BLaER1 (cell line): ENCODE measurements at regions not wholly inside any gene's neighbourhood (a gene's known extent, or its start where the extent isn't known, plus 50 kb on each side); places are given as distances from the start of the nearest gene placed in this dataset.

Experiments used
- H3K27ac ChIP-seq: shearing (Covaris generic); formaldehyde crosslinking; 2 replicates; pipeline ENCODE4 v1.8.1; 2022
- H3K27me3 ChIP-seq: shearing (Covaris generic); formaldehyde crosslinking; 2 replicates; pipeline ENCODE4 v1.8.1; 2022
- H3K36me3 ChIP-seq: shearing (Covaris generic); formaldehyde crosslinking; 2 replicates; pipeline ENCODE4 v1.8.1; 2022
- H3K4me1 ChIP-seq: shearing (Covaris generic); formaldehyde crosslinking; 2 replicates; pipeline ENCODE4 v1.8.1; 2022
- H3K4me2 ChIP-seq: shearing (Covaris generic); formaldehyde crosslinking; 2 replicates; pipeline ENCODE4 v1.8.1; 2022
- H3K4me3 ChIP-seq: shearing (Covaris generic); formaldehyde crosslinking; 2 replicates; pipeline ENCODE4 v1.8.1; 2022
- H3K9ac ChIP-seq: shearing (Covaris generic); formaldehyde crosslinking; 2 replicates; pipeline ENCODE4 v1.8.1; 2022
- H3K9me3 ChIP-seq: shearing (Covaris generic); formaldehyde crosslinking; 2 replicates; pipeline ENCODE4 v1.8.1; 2022
- H4K20me1 ChIP-seq: shearing (Covaris generic); formaldehyde crosslinking; 2 replicates; pipeline ENCODE4 v1.8.1; 2022
- Cebpa-rat ChIP-seq: shearing (Covaris generic); IDR thresholded peaks from 2 replicates; pipeline ENCODE4 v1.8.1; 2022

- no peak for TF ChIP-seq Cebpa-rat
- no peak overlapping the region for H3K9ac ChIP-seq
- no peak overlapping the region for H3K27ac ChIP-seq
- no peaks in the 10 kb centered on the region for H3K4me1 ChIP-seq
- H3K4me3 ChIP-seq = no peak overlapping the region
- H3K27me3 ChIP-seq = no peaks in the 10 kb centered on the region
- H3K9me3 ChIP-seq = no peaks in the 10 kb centered on the region
- H3K36me3 ChIP-seq = no peaks in the 10 kb centered on the region
- H4K20me1 ChIP-seq = no peaks in the 10 kb centered on the region
- no peak overlapping the region for H3K4me2 ChIP-seq
Observed at GRCh38 chr10:16316733-16317390, 119.9 kb upstream of the PTER start.

DNA sequence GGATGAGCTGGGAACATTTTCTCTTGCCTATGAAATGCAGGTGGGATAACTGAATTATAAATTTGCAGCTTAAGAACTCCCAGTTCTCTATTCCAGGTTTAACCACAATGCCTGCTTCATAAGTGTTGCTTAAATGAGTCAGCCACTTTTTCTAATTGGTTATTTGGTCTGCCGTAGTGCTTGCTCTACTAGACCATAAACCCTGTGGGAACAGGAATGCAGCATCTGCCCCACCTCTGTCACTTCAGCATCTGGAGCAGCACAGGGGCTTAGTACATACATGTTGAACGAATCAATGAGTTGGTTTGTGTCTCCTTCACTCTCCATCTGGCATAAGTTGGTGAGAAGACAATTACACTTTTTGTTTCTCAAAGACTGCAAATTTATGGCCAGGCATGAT is 95.2 kb upstream of the PTER start:
- no peak overlapping the region for H3K27ac ChIP-seq
- H3K4me3 ChIP-seq = no peak overlapping the region
- H3K4me2 ChIP-seq = no peak overlapping the region
- H3K27me3 ChIP-seq = no peaks in the 10 kb centered on the region
- no peaks in the 10 kb centered on the region for H3K4me1 ChIP-seq
- H3K9ac ChIP-seq = no peak overlapping the region
- no peak for TF ChIP-seq Cebpa-rat
- no peaks in the 10 kb centered on the region for H3K36me3 ChIP-seq
- no peaks in the 10 kb centered on the region for H3K9me3 ChIP-seq
- no peaks in the 10 kb centered on the region for H4K20me1 ChIP-seq

GRCh38 chr10:16348891-16349290 is 87.9 kb upstream of the PTER start:
- H3K9me3 ChIP-seq = peaks cover 2% of the 10 kb centered on the region; the same call in 1 of the 2 replicates
- no peak overlapping the region for H3K27ac ChIP-seq
- no peaks in the 10 kb centered on the region for H3K27me3 ChIP-seq
- no peak overlapping the region for H3K4me3 ChIP-seq
- no peak for TF ChIP-seq Cebpa-rat
- H4K20me1 ChIP-seq = no peaks in the 10 kb centered on the region
- no peaks in the 10 kb centered on the region for H3K36me3 ChIP-seq
- no peak overlapping the region for H3K4me2 ChIP-seq
- peaks cover 9% of the 10 kb centered on the region for H3K4me1 ChIP-seq
- H3K9ac ChIP-seq = no peak overlapping the region

DNA sequence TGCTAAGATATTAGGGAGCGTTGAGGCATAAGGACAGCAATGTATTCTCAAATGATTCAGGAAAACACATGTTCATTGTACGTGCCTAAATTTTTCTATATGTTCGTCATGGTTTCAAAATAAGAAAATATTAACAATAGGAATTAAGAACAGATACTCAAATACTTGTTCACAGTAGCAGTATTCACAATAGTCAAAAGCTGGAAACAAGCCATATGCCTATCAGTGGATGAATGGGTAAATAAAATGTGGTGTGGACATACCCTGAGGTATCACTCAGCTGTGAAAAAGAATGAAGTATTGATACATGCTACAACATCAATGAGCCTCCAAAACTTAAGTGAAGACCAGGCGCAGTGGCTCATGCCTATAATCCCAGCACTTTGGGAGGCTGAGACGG is 84.7 kb upstream of the PTER start:
- H3K4me3 ChIP-seq = no peak overlapping the region
- H3K4me1 ChIP-seq = peaks cover 9% of the 10 kb centered on the region
- H3K36me3 ChIP-seq = no peaks in the 10 kb centered on the region
- no peak overlapping the region for H3K9ac ChIP-seq
- peaks cover 2% of the 10 kb centered on the region; the same call in 1 of the 2 replicates for H3K9me3 ChIP-seq
- H3K27ac ChIP-seq = no peak overlapping the region
- no peak overlapping the region for H3K4me2 ChIP-seq
- TF ChIP-seq Cebpa-rat = no peak
- no peaks in the 10 kb centered on the region for H4K20me1 ChIP-seq
- H3K27me3 ChIP-seq = no peaks in the 10 kb centered on the region

GRCh38 chr10:16360001-16360400 is 76.8 kb upstream of the PTER start:
- no peak overlapping the region for H3K9ac ChIP-seq
- no peak for TF ChIP-seq Cebpa-rat
- H3K4me1 ChIP-seq = no peaks in the 10 kb centered on the region
- H3K27ac ChIP-seq = no peak overlapping the region
- no peaks in the 10 kb centered on the region for H4K20me1 ChIP-seq
- no peak overlapping the region for H3K4me2 ChIP-seq
- no peaks in the 10 kb centered on the region for H3K36me3 ChIP-seq
- peaks cover 12% of the 10 kb centered on the region; the same call in 1 of the 2 replicates for H3K9me3 ChIP-seq
- no peak overlapping the region for H3K4me3 ChIP-seq
- H3K27me3 ChIP-seq = no peaks in the 10 kb centered on the region

GRCh38 chr10:16360425-16360824 is 76.4 kb upstream of the PTER start:
- no peak for TF ChIP-seq Cebpa-rat
- H3K36me3 ChIP-seq = no peaks in the 10 kb centered on the region
- no peaks in the 10 kb centered on the region for H4K20me1 ChIP-seq
- H3K4me2 ChIP-seq = no peak overlapping the region
- peaks cover 12% of the 10 kb centered on the region; the same call in 1 of the 2 replicates for H3K9me3 ChIP-seq
- no peak overlapping the region for H3K4me3 ChIP-seq
- no peak overlapping the region for H3K9ac ChIP-seq
- no peaks in the 10 kb centered on the region for H3K27me3 ChIP-seq
- H3K27ac ChIP-seq = no peak overlapping the region
- no peaks in the 10 kb centered on the region for H3K4me1 ChIP-seq

DNA sequence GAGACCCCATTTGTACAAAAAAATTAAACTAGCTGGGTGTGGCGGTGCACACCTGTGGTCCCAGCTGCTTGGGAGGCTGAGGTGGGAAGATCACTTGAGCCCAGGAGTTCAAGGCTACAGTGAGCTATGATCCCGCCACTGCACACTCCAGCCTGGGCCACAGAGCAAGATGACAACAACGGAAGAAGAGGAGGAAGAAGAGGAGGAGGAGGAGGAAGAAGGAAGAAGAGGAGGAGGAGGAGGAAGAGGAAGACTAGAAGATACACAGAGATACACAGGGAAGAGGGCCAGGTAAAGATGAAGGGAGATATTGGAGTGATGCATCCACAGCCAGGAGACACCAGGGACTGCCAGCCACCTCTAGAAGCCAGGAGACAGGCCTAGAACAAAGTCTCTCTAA is 75.7 kb upstream of the PTER start:
- Histone ChIP-seq H3K36me3 (no peaks in the 10 kb centered on the region), H3K4me3 (no peak overlapping the region)

DNA sequence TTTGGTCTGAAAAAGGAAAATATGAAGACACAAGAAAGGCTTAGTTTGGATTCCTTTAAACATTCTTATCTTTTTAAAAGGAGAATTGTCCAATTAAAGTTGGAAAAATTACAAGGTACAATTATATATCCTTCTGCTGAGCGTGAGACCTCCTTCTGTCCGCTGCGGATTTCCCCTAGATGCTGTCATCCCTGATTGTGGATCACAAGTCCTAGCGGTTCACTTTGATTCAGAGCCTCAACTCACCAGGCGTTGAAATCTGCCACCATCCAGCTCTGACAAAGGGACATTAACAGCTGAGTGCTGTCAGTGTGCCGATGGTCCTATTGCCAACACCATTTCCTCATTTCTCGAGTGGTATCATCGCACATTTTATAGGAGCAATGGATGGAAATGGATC is 73.1 kb upstream of the PTER start:
- no peak overlapping the region for H3K9ac ChIP-seq
- no peak overlapping the region for H3K4me3 ChIP-seq
- peaks cover 12% of the 10 kb centered on the region; the same call in 1 of the 2 replicates for H3K9me3 ChIP-seq
- no peak overlapping the region for H3K4me2 ChIP-seq
- H3K36me3 ChIP-seq = no peaks in the 10 kb centered on the region
- no peaks in the 10 kb centered on the region for H4K20me1 ChIP-seq
- no peak for TF ChIP-seq Cebpa-rat
- no peaks in the 10 kb centered on the region for H3K4me1 ChIP-seq
- H3K27ac ChIP-seq = no peak overlapping the region
- H3K27me3 ChIP-seq = no peaks in the 10 kb centered on the region

More for the DNA sequence above, 75.7 kb upstream of the PTER start:
- TF ChIP-seq Cebpa-rat = no peak
- no peak overlapping the region for H3K4me2 ChIP-seq
- H4K20me1 ChIP-seq = no peaks in the 10 kb centered on the region
- H3K4me1 ChIP-seq = no peaks in the 10 kb centered on the region
- H3K9me3 ChIP-seq = peaks cover 12% of the 10 kb centered on the region; the same call in 1 of the 2 replicates
- H3K9ac ChIP-seq = no peak overlapping the region
- H3K27ac ChIP-seq = no peak overlapping the region
- no peaks in the 10 kb centered on the region for H3K27me3 ChIP-seq

DNA sequence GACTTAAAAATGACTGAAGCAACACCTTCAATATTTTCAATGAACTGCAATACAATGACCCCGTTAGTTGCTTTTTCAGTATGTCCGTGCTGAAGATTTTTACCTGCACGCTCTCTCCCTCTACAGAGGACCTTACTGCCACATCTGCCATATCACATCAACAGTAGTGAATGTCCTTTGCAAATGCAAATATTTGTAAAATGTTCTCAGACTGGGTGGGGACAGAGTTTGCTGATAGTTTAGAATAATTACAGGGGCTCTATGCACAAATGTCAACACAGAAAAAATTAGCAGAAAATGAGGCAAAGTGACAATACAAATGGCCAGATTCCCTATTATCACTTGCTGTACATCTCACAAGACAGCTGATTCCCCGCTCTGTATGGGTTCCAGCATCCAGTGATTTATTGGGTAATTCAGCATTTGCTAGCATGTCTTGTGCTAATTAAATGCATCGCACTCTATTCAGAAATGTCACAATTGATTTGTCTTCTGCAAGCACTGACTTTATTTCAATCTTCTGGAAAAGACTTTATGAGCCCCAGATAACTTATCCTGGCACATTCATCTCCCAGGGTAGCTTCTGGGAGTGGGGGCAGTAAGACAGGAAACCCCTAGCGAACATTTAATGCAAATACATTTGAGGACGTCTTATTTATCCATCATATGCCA is 69.1 kb upstream of the PTER start:
- Histone ChIP-seq H3K27me3 (no peaks in the 10 kb centered on the region), H3K9ac (no peak overlapping the region), H3K27ac (no peak overlapping the region), H3K36me3 (no peaks in the 10 kb centered on the region), H3K9me3 (no peaks in the 10 kb centered on the region), H3K4me2 (no peak overlapping the region), H3K4me1 (no peaks in the 10 kb centered on the region), H3K4me3 (no peak overlapping the region), H4K20me1 (no peaks in the 10 kb centered on the region)
- TF ChIP-seq Cebpa-rat = no peak

- Histone ChIP-seq H3K9me3 (no peaks in the 10 kb centered on the region), H3K4me1 (no peaks in the 10 kb centered on the region), H3K4me2 (no peak overlapping the region), H3K4me3 (no peak overlapping the region), H3K27ac (no peak overlapping the region), H3K36me3 (no peaks in the 10 kb centered on the region), H3K9ac (no peak overlapping the region), H4K20me1 (no peaks in the 10 kb centered on the region), H3K27me3 (no peaks in the 10 kb centered on the region)
- no peak for TF ChIP-seq Cebpa-rat
Observed at GRCh38 chr10:16381083-16381482, 55.7 kb upstream of the PTER start.
